HG03521 (cell line): ENCODE measurements at regions not wholly inside any gene's neighbourhood (a gene's known extent, or its start where the extent isn't known, plus 50 kb on each side); places are given as distances from the start of the nearest gene placed in this dataset.

Source experiments
- ATAC-seq: cut with Tn5 transposase; IDR thresholded peaks from one replicate; pipeline ENCODE4 v1.9.1; 2021; ENCODE audit warnings: mild to moderate bottlenecking, moderate library complexity; ENCODE audit not compliant: unreplicated experiment

- ATAC-seq: peak; percentile 100
Measured at GRCh38 chr5:124444147-124444775, 302.2 kb downstream of the ZNF608 start.

GRCh38 chr5:124440471-124440870 is 306.0 kb downstream of the ZNF608 start:
- ATAC-seq: no peak

- ATAC-seq: no peak
Measured at GRCh38 chr5:124439609-124440008, 306.8 kb downstream of the ZNF608 start.

GRCh38 chr5:124438903-124439281 is 307.5 kb downstream of the ZNF608 start:
- no peak for ATAC-seq

GRCh38 chr5:124438026-124438902 is 308.2 kb downstream of the ZNF608 start:
- no peak for ATAC-seq

- no peak for ATAC-seq
Measured at GRCh38 chr5:124436294-124436693, 310.1 kb downstream of the ZNF608 start.

- no peak for ATAC-seq
Measured at GRCh38 chr5:124433170-124433569, 313.3 kb downstream of the ZNF608 start.

- no peak for ATAC-seq
Measured at GRCh38 chr5:124421584-124421983, 324.9 kb downstream of the ZNF608 start.

- ATAC-seq: no peak
Measured at GRCh38 chr5:124420952-124421351, 325.5 kb downstream of the ZNF608 start.

- ATAC-seq: no peak
Measured at GRCh38 chr5:124419531-124419930, 326.9 kb downstream of the ZNF608 start.

- no peak for ATAC-seq
Measured at GRCh38 chr5:124418390-124418789, 328.0 kb downstream of the ZNF608 start.

- ATAC-seq: no peak
Measured at GRCh38 chr5:124417196-124417595, 329.2 kb downstream of the ZNF608 start.

- ATAC-seq: no peak
Measured at GRCh38 chr5:124416627-124417026, 329.8 kb downstream of the ZNF608 start.

- no peak for ATAC-seq
Measured at GRCh38 chr5:124414973-124415372, 331.5 kb downstream of the ZNF608 start.

- ATAC-seq: peak; percentile 95
Measured at GRCh38 chr5:124410539-124411488, 335.6 kb downstream of the ZNF608 start.

- no peak for ATAC-seq
Measured at GRCh38 chr5:124408738-124409453, 337.5 kb downstream of the ZNF608 start.

GRCh38 chr5:124404796-124405195 is 341.6 kb downstream of the ZNF608 start:
- ATAC-seq: no peak

GRCh38 chr5:124403281-124403680 is 343.2 kb downstream of the ZNF608 start:
- no peak for ATAC-seq

GRCh38 chr5:124402144-124402581 is 344.3 kb downstream of the ZNF608 start:
- ATAC-seq: no peak

- ATAC-seq: no peak
Measured at GRCh38 chr5:124401476-124402143, 344.8 kb downstream of the ZNF608 start.
